Loucy (cell line): ENCODE measurements at regions not wholly inside any gene's neighbourhood (a gene's known extent, or its start where the extent isn't known, plus 50 kb on each side); places are given as distances from the start of the nearest gene placed in this dataset.
"Not testable (repeated sequence)": the region's sequence is repeated elsewhere in the genome, so short reads cannot be mapped to it uniquely, and the experiment has no call there.

Experiments
- H2AFZ ChIP-seq: fragments of 200-600 bp; sonication (generic); 2 replicates; pipeline ENCODE4 v1.6.0; 2016; ENCODE audit warnings: antibody characterized with exemption, mild to moderate bottlenecking, low read length, moderate library complexity
- H3F3A ChIP-seq: fragments of 200-600 bp; 2 replicates; pipeline ENCODE4 v1.6.0; 2016; ENCODE audit warnings: antibody characterized with exemption, low read depth, mild to moderate bottlenecking
- H3K27me3 ChIP-seq: fragments of 200-600 bp; sonication (generic); 2 replicates; pipeline ENCODE4 v1.6.1; 2014; ENCODE audit warnings: low read length, mild to moderate bottlenecking; ENCODE audit not compliant: insufficient read depth, poor library complexity, severe bottlenecking
- H3K36me3 ChIP-seq: fragments of 200-600 bp; sonication (generic); 2 replicates; pipeline ENCODE4 v1.6.1; 2016; ENCODE audit warnings: low read length; ENCODE audit not compliant: insufficient read depth
- H3K4me1 ChIP-seq: fragments of 200-600 bp; sonication (generic); 2 replicates; pipeline ENCODE4 v1.5.1; 2014; ENCODE audit warnings: low read length, mild to moderate bottlenecking; ENCODE audit not compliant: insufficient read depth, poor library complexity, severe bottlenecking
- H3K4me2 ChIP-seq: fragments of 200-600 bp; sonication (generic); 2 replicates; pipeline ENCODE4 v1.6.0; 2014; ENCODE audit warnings: antibody characterized with exemption, low read length, low read depth, mild to moderate bottlenecking; ENCODE audit not compliant: poor library complexity, severe bottlenecking
- H3K4me3 ChIP-seq: fragments of 200-600 bp; sonication (generic); 2 replicates; pipeline ENCODE4 v1.5.1; 2014; ENCODE audit warnings: low read length, mild to moderate bottlenecking, mixed read lengths; ENCODE audit not compliant: poor library complexity, severe bottlenecking
- H3K79me2 ChIP-seq: fragments of 200-600 bp; sonication (generic); 2 replicates; pipeline ENCODE4 v1.6.1; 2014; ENCODE audit warnings: low read length; ENCODE audit not compliant: insufficient read depth
- H3K9ac ChIP-seq: fragments of 200-600 bp; sonication (generic); 2 replicates; pipeline ENCODE4 v1.6.0; 2014; ENCODE audit warnings: mild to moderate bottlenecking, low read depth, low read length, moderate library complexity; ENCODE audit not compliant: poor library complexity, severe bottlenecking
- H3K9me2 ChIP-seq: fragments of 200-600 bp; sonication (generic); replicated peaks from 2 replicates; pipeline ENCODE4 v1.6.1; 2016; ENCODE audit warnings: low read depth, low read length, mixed read lengths
- H3K9me3 ChIP-seq: fragments of 200-600 bp; sonication (generic); 2 replicates; pipeline ENCODE4 v1.6.1; 2014; ENCODE audit warnings: mild to moderate bottlenecking, antibody characterized with exemption, low read length, low read depth; ENCODE audit not compliant: insufficient read depth
- H4K20me1 ChIP-seq: fragments of 200-600 bp; sonication (generic); 2 replicates; pipeline ENCODE4 v1.6.0; 2014; ENCODE audit warnings: antibody characterized with exemption, low read length, mild to moderate bottlenecking; ENCODE audit not compliant: insufficient read depth, poor library complexity, severe bottlenecking
- CTCF ChIP-seq: fragments of 200-600 bp; sonication (generic); conservative IDR thresholded peaks from 2 replicates; pipeline ENCODE4 v1.5.1; 2014; ENCODE audit warnings: mild to moderate bottlenecking, antibody characterized with exemption, low read length
- EZH2phosphoT487 ChIP-seq: fragments of 200-600 bp; IDR thresholded peaks from 2 replicates; pipeline ENCODE4 v1.6.1; 2018; ENCODE audit warnings: antibody characterized with exemption, mild to moderate bottlenecking, moderate library complexity, borderline replicate concordance

- not testable (repeated sequence) for H3K36me3 ChIP-seq, H3K79me2 ChIP-seq, H3K4me2 ChIP-seq, H3F3A ChIP-seq, H2AFZ ChIP-seq, H3K9me2 ChIP-seq, H3K4me1 ChIP-seq, H3K9me3 ChIP-seq, H3K9ac ChIP-seq, H4K20me1 ChIP-seq, H3K27me3 ChIP-seq, H3K4me3 ChIP-seq
These were observed 692.1 kb downstream of the EFNA5 start for GRCh38 chr5:106978582-106979165.

DNA sequence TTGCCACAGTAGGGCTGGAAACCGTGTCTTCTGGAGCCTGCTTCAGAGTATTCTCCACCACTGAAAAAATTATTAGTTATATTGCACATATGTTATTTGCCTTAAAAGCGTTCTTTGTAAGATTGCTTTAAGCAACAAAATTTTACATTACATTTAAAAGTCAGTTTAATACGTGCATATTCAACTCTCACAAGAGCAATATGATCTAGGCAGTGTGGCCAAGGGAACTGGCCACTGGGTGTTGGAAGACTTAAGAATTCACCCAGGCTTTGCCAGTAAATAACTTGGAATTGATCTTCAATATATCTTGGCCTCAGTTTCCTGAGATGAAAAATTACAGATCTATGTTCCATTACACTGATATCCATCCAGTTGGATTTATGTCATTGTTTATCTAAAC lies 694.4 kb downstream of the EFNA5 start:
- no peak overlapping the region for H3K4me3 ChIP-seq
- H3K9ac ChIP-seq: no peak overlapping the region
- H3K4me2 ChIP-seq: no peak overlapping the region
- no peak overlapping the region for H2AFZ ChIP-seq
- no peaks in the 10 kb centered on the region for H3K36me3 ChIP-seq
- H3K27me3 ChIP-seq: no peaks in the 10 kb centered on the region
- H3K9me3 ChIP-seq: no peaks in the 10 kb centered on the region
- no peaks in the 10 kb centered on the region for H3K4me1 ChIP-seq
- TF ChIP-seq EZH2phosphoT487 (no peak), CTCF (no peak)
- no peaks in the 10 kb centered on the region for H3K79me2 ChIP-seq
- H3F3A ChIP-seq: no peaks in the 10 kb centered on the region
- H4K20me1 ChIP-seq: no peaks in the 10 kb centered on the region
- no peaks in the 10 kb centered on the region for H3K9me2 ChIP-seq

DNA sequence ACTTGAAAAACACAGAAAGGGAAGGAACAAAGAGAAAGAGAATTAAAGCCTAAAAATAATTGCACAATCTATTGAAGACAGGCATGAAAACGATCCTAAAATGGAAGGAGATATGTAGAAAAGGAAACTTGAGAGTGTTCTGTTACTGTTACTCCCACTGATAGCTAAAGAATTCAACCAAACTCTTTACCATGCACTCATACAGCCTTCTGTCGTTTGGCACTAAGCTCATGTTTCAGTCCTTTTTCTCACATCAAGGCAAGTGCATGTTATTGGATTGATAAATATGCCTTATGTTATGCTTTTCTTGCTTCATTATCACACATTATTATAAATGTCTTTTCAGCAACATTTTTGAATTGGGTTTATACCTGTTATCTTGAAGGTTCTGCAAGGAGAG lies 696.5 kb downstream of the EFNA5 start:
- Histone ChIP-seq H3K4me3 (no peak overlapping the region), H3K36me3 (no peaks in the 10 kb centered on the region), H3K27me3 (no peaks in the 10 kb centered on the region), H3K4me1 (no peaks in the 10 kb centered on the region), H3K9ac (no peak overlapping the region), H3K9me3 (no peaks in the 10 kb centered on the region), H4K20me1 (no peaks in the 10 kb centered on the region), H3F3A (no peaks in the 10 kb centered on the region), H3K79me2 (no peaks in the 10 kb centered on the region), H2AFZ (no peak overlapping the region), H3K9me2 (no peaks in the 10 kb centered on the region), H3K4me2 (no peak overlapping the region)
- no peak for TF ChIP-seq CTCF
- TF ChIP-seq EZH2phosphoT487: no peak

- TF ChIP-seq EZH2phosphoT487 (no peak), CTCF (no peak)
- Histone ChIP-seq H3K27me3 (no peaks in the 10 kb centered on the region), H4K20me1 (no peaks in the 10 kb centered on the region), H3K9me3 (no peaks in the 10 kb centered on the region), H3K4me2 (no peak overlapping the region), H3K79me2 (no peaks in the 10 kb centered on the region), H2AFZ (no peak overlapping the region), H3K4me1 (no peaks in the 10 kb centered on the region), H3K9ac (no peak overlapping the region), H3F3A (no peaks in the 10 kb centered on the region), H3K4me3 (no peak overlapping the region), H3K9me2 (no peaks in the 10 kb centered on the region), H3K36me3 (no peaks in the 10 kb centered on the region)
These were observed 703.9 kb downstream of the EFNA5 start for GRCh38 chr5:106966686-106967315.
